NCI-H524 (cell line): ENCODE measurements at regions not wholly inside any gene's neighbourhood (a gene's known extent, or its start where the extent isn't known, plus 50 kb on each side); places are given as distances from the start of the nearest gene placed in this dataset.

ENCODE experiments used
- DNase-seq, 2 experiments: peaks; one replicate each; lab custom pipeline; 2025; lab: John Stamatoyannopoulos, UW

DNA sequence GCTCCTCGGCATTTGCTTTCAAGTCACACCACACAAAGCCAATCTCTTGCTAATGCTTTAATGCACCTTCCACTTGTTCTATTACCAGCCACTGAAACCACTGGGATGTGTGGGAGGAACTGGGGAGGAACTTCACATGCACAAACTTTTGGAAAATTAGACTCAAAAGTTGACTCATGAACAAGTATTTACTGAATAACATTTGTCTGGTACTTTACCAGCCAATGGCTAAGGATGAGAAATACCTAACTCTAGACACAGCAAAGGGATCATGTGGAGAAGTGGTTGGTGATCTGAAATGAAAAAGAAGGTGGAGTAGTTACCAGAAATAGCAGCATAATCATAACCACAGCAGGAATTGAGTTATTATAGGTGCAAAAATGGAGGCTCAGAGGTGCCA, 554.0 kb upstream of the NOX3 start:
- DNase-seq = no peak

GRCh38 chr6:156004796-156005195, 549.2 kb upstream of the NOX3 start:
- DNase-seq = no peak

- DNase-seq = no peak
These were observed 540.5 kb upstream of the NOX3 start for GRCh38 chr6:155996151-155996550.

DNA sequence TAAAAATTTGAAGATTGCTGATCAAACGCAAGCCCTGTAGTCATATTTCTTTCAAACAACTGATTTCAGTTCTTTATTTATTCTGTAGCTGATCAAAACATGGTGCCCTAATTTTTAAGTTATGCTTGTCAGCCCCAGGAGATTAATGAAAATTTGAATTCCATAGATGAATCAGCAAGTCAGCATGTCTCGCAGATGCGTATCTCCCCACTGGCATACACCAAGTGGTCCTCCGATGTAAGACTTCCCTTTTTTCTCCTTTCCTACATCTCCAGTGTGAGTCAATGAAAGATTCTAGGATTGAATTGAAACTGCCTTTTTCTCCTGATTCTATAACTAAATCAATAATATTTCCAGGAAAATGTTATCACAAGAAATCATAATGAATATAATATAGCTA, 539.6 kb upstream of the NOX3 start:
- DNase-seq = no peak

GRCh38 chr6:155994086-155994485, 538.4 kb upstream of the NOX3 start:
- no peak for DNase-seq

- no peak for DNase-seq
These were observed 537.6 kb upstream of the NOX3 start for GRCh38 chr6:155993240-155993639.

DNA sequence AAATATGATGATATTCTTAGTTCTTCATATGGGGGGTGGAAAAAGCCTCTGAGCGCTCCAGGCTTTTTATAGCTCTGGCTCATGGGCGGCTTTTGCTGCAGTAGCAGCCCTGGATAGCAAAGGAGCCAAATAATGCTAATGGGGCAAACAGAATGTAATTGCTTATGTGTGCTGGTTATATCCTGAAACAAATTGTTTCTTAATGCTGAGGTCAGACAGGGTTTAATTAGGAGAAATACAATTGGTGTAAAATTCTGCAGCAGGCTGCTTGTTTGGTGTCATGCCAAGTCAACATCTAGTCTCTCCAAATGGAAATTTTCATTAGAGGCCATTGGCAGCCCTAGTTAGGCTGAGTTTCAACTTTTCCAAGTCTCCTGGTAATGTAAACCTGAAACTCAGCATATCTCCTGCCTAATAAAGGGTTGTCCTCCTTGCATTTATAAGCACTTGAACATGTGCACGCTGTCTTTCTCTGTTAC, 530.1 kb upstream of the NOX3 start:
- no peak for DNase-seq

GRCh38 chr6:155980768-155981079, 525.1 kb upstream of the NOX3 start:
- no peak for DNase-seq

DNA sequence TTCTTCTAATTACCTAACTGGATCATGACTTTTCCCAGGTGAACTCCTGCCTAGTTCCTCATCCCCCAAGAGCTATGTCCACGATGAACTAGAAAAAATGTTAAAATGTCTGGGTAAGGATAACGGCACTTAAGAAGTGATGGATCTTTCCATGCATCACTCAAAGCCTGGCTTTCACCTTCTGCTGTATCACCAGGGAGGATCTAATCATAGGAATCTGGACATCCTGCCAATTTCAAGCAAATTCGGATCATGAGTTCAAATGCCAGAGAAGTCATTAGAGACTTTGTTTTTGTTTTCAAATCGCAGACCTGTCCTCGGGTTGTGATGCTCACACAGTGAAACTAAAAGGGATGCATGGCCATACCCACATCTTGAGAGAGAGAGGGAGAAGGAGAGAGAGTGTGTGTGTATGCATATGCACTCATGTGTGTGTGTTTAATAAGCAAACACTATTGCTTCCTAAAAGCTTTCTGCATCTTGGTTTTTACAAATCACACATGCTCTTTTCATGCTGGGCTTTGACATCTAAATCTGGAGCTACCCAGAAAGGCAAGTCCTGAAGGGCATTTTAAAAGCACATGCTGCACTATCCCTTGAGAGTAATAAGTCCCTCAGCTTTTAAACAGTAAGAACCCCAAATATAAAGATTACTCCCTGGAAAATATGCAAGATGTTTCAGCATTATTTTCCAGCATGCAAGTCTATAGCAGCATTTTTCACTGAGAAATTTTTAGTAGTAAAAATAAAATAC, 524.6 kb upstream of the NOX3 start:
- no peak for DNase-seq

- DNase-seq = no peak
These were observed 519.9 kb upstream of the NOX3 start for GRCh38 chr6:155975506-155975905.

GRCh38 chr6:155974811-155975323, 519.2 kb upstream of the NOX3 start:
- no peak for DNase-seq

GRCh38 chr6:155974359-155974758, 518.7 kb upstream of the NOX3 start:
- DNase-seq = no peak

DNA sequence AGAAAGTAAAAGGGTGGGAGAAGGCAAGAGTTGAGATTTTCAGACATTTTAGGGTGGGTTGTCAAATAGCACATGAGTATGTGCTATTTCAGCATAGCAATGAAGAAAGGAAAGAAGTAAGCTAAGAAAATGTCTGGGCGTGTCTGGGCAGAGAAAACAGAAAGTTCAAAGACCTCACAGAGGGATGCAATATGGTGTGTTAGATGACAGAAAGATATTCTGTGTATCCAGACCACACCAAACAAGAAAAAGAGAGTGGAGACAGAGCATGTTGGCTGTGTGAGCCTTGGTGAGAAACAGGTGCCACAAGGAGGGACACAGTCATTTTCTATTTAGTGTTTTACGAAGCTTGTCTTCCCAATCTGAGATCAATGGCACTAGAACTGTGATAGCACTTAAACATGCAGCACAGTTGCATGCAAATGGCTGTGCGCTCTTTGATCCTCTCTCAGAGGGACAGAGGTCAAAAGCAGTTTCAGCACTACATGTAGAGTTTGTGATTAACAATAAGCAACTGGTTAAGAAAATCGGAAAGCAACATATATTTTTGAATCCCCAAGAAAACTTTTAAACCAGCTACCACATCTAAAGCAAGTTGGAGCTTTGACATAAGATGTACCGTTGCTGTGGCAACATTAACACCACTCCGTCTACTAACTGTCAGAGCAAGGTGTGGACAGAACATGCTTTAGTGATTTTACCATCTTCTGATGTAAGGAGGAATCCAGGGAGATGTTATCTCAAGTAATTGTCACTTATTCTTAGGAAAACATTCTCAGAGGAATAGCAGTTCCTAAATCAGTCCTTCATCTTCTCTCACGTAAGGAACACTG, 515.5 kb upstream of the NOX3 start:
- no peak for DNase-seq

DNA sequence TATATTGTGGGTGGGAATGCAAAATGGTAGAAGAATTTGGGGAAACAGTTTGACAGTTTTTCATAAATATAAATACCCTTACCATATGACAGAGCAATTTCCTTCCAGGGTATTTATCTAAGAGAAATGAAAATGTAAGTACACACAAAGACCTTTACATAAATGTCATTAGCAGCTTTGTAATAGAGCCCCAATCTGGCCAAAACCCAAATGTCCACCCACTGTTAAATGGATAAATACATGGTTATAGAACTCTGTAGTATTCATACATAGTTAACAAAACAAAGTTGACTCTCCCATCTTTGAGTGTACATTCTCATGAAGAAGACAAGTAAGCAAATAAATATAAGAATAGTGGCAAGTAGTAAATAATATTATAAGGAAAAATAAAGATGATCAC, 514.8 kb upstream of the NOX3 start:
- no peak for DNase-seq

DNA sequence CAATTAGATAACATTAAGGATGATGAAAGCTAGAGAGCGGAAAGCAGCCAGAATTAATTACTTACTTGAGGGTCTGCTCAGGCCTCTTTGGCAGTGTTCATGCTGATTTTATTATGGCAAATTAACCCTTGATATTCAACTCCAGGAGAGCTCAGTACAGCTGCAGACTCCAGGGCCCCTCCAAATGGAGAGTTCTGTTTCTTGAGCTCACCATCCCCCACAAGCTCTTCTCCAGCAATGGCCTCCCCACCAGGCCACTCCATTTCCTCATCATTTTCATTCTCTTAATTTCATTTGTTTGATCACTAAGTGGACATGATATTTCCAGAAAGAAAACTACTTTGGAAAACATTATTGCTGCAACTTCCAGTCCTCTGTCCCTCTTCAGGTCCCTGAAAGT, 513.3 kb upstream of the NOX3 start:
- DNase-seq = no peak

DNA sequence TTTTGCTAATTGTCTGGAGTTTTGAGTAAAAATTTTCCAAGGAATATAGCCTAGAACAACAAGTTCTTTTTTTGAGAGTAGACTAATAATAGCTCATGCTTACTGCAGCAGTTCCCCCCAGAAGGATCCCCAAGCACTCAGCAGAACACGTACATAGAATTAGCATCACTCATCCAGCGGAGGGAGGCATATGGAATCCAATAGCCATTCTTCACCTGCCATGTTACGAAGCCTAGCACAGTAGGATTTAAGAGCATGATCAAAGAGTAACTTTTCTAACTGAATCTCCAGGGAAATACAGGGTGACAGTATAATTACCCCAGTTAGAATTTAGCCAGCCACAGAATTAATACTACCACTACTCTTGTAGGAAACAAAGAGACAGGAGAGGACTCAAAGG, 511.7 kb upstream of the NOX3 start:
- DNase-seq = no peak

DNA sequence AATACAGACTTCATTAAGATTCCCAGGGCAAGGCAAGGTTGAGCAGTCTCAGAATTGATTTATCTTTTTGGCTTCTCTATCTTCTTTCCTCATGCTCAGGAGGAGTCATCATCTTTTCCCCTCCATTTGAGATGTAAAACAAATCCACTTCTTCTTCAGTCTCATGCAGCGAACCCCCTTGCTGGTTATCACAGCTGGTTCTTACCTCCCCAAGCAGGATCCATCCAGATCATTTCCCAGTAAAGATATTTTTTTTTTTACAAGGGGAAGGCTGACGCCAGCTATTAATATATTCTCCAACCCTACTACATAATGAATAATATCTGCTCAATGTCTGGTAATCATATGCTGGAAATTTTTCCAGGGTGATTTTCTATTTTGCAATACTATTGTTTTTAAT, 508.9 kb upstream of the NOX3 start:
- no peak for DNase-seq

GRCh38 chr6:155962276-155962675, 506.6 kb upstream of the NOX3 start:
- no peak for DNase-seq

DNA sequence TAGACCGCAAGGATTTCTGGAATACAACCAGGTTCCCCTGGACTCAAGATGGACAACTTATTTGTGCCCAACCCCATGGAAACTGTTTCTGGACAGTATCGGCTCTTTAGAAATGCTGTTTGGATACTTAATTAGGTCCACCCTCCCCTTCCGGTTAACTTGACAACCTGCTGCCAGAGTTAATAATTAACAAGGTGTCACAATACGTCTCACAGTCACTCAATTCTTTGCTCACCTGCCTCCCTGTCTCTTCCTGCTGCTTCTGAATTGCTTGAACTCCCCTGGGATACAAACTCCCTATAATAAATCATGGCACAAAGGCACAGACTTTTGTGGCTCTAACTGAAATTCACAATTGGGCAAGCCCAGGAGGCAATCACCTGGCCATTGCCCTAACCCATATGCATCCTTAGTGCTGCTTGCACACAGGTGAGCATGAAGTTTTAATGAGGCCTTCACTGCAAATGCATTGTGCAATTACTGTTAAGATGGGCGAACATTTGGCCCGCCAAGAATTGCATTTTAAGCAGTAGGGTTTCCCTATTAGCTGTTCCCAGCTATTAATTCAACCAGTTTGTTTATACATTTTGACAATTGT, 504.4 kb upstream of the NOX3 start:
- DNase-seq = no peak

GRCh38 chr6:155958550-155958949, 502.9 kb upstream of the NOX3 start:
- DNase-seq = no peak

GRCh38 chr6:155955038-155955437, 499.4 kb upstream of the NOX3 start:
- DNase-seq = no peak

DNA sequence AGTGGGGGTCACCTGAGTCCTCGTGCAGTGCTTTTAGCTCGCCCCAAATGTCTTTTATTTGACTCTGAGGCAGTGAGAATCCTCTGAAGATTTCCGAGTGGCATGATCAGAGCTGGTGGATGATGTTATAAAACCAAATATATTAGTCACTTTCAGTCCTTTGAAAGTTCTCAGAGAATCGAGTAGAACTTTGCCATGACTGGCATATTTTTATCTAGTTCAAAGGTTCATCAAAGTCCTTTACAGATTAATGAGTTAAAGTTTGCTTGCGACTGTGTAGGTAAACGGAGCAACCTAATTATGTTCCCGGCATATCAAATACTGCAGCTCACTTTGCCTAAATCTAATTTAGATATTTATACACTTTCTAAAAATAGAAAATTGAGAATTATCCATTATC, 498.5 kb upstream of the NOX3 start:
- no peak for DNase-seq

DNA sequence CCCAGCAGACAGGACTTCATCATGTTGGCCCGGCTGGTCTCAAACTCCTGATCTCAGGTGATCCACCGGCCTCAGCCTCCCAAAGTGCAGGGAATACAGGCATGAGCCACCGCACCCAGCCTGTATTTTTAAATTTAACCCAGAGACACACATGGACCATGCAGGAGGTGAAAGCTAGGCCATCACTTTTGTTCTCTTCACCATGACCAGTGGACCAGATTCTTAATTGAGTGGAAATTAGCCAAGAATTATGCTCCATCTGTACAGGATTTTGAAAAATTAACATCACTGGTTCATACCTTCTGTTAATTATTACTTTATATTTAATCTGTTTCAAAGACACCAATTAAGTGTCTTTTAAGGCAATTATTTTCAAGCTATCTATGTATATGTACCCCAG, 493.6 kb upstream of the NOX3 start:
- no peak for DNase-seq
